GM21786 (cell line): ENCODE measurements at regions not wholly inside any gene's neighbourhood (a gene's known extent, or its start where the extent isn't known, plus 50 kb on each side); places are given as distances from the start of the nearest gene placed in this dataset.

Experiments used
- ATAC-seq: cut with Tn5 transposase; IDR thresholded peaks from one replicate; pipeline ENCODE4 v1.9.1; 2021; ENCODE audit not compliant: unreplicated experiment

DNA sequence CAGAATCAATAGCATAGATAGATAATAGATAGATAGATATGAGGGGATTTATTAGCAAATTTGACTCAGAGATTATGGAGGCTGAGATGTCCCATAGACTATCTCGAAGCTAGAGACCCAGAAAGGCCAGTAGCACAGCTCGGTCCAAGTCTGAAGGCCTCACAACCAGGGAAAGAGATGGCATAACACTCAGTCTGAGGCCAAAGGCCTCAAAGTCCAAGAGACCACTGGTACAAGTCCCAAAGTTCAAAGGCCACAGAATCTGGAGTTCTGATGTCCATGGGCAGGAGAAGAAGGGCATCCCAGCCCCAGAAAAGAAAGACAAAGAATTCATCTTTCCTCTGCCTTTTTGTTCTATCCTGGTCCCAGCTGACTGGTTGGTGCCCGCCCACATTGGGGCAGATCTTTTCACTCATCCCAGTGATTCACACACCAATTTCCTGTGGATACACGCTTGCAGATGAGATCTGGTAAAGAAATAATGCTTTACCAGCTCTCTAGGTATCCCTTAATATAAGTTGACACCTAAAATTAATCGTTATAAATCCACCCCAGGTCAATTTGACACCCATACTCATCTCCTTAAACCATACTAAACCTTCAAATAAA, 127.8 kb upstream of the FBN2 start:
- no peak for ATAC-seq

- no peak for ATAC-seq
Measured at GRCh38 chr5:128667152-128667551, 129.1 kb upstream of the FBN2 start.

DNA sequence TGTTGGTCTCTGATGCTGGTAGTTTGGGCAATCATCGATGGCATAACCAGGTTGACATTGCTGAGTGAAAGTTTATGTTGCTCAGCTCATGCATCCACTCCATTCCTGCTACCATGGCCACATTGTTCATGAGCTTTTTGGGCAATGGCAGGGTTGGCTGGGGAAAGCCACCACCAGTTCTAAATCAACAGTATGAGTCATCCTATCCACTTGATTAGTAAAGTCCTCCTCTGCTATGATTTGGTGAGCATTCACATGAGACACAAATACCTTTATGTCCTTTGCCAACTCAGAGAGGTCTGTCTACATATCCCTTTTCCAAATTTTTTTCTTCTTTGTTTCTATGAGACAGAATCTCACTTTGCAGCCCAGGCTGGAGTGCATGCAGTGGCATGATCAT, 129.7 kb upstream of the FBN2 start:
- ATAC-seq: no peak

DNA sequence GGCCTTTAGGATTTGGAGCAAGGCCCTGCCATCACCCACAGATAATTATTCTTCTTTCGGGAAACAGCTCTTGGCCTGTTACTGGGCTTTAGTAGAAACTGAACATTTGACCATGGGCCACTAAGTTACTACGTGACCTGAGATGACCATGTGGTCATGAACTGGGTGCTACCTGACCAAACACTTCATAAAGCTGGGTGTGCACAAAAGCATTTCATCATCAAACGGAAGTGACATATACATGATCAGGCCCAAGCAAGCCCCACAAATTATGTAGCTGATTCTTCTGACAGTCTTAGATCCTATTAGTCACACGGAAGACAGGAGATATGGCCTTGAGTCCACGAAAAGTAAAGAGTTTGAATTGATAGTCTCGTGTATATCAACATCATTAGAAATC, 130.9 kb upstream of the FBN2 start:
- no peak for ATAC-seq

DNA sequence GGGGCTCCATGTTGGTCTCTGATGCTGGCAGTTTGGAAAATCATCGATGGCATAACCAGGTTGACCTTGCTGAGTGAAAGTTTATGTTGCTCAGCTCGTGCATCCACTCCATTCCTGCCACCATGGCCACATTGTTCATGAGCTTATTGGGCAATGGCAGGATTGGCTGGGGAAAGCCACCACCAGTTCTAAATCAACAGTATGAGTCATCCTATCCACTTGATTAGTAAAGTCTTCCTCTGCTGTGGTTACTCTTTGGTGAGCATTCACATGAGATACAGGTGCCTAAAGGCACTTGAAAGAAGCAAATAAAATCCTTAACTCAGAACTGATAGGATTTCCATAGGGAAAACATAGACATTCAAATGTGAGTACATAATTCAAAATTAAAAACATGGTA, 131.8 kb upstream of the FBN2 start:
- peak; percentile 42 for ATAC-seq

DNA sequence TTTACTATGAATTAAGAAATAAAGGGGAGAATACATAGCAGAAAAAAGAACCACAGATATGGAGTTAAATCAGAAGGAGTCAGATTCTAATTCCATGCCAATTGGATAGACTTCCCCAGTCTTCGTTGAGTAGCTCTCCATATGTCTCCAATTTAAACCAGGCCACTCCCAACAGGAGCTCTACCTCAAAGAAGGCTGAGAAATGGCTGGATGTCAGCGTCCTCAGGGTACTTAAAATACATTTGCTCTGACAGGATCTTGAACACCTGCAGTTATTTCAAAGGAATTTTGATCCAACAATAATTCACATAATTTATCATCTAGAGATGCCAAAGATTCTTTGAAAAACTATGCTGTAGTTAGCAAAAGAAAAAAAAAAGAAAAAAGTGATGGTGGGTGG, 133.9 kb upstream of the FBN2 start:
- no peak for ATAC-seq

GRCh38 chr5:128673000-128673399, 135.0 kb upstream of the FBN2 start:
- ATAC-seq: no peak

DNA sequence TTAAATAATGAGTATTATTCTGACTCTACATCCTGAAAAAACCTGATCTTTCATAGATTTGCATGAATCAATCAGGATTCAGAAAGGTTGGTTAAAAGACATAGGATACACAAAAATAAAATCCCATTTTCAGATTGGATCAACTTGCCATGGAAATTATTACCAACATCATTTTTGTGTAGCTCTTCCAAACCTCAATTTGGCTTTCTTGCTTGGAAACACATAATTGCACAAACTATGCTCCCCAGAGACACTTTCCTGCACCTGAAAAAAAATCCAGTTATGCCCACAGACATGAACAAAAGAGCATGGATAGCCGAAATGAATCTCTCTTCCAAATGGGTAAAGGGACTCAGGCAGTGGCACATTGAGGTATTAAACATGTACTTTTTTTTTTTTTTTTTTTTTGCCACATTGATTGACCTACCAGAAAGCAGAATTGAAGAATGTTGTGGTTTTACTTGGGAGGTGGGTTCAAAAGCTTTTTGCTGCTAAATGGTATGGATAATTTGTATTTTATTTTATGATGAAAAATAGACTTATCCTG, 135.4 kb upstream of the FBN2 start:
- no peak for ATAC-seq

DNA sequence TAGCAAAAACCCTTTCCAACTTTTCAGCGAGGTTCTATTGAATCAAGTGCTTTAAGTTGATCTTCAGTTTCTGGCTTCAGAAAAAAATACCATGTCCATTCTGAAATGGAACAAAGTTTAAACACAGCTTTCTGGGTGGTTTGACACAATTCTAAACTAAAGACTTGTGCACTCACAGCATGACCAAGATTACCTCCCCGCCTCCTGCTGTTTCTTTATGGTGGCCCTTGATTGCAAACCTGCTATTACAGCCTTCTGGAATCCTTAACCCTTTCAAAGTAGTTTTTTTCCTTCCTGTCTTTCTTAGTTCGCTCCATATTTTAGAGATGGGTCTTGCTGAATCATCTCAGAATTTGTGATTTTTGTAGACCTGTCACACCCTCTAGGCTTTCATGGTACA, 135.9 kb upstream of the FBN2 start:
- ATAC-seq: no peak

DNA sequence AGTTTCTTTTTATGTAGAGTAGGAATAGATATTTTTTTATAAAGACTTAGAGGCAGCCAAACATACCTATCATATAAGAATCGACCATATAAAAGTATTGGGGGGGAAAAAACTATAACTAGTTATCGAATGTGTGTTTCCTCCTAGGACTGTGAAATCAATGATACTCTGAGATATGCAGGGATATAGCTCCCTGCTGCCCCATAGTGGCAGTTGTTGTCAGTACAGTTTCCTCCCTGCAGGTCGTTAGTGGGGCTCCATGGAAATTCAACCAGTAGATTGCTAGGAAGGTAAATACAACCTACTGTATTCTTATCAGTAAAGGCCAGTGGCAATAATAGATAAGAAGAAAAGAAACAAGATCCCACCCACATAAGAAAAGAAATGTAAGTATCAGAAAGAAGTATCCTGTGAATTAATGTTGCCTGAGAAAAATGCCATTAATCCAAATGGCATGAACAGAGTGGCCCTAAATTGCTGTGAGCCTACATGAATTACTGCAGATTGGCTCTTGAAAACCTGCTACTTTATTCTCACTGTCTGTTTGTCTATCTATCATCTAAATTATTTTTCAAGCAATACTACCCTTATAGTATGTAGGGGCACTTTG, 136.9 kb upstream of the FBN2 start:
- peak; percentile 57 for ATAC-seq

DNA sequence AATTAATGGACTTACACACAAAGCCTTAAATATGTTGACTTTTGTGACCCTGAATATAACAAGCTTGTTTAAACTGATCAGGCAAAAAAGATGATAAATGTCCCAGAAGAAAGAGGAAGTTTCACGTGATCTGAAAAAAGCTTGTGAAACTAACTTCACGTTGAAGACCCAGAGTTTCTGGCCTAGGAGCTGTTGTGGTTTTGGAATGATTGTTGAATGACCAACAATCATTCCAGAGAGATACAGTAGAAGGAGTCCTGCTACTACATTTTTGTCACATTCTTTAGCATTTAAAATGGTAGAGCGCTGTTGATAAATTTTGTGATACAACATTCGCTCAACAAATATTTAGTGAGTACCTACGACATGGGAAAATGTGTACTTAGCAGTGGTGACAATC, 143.1 kb upstream of the FBN2 start:
- ATAC-seq: no peak

DNA sequence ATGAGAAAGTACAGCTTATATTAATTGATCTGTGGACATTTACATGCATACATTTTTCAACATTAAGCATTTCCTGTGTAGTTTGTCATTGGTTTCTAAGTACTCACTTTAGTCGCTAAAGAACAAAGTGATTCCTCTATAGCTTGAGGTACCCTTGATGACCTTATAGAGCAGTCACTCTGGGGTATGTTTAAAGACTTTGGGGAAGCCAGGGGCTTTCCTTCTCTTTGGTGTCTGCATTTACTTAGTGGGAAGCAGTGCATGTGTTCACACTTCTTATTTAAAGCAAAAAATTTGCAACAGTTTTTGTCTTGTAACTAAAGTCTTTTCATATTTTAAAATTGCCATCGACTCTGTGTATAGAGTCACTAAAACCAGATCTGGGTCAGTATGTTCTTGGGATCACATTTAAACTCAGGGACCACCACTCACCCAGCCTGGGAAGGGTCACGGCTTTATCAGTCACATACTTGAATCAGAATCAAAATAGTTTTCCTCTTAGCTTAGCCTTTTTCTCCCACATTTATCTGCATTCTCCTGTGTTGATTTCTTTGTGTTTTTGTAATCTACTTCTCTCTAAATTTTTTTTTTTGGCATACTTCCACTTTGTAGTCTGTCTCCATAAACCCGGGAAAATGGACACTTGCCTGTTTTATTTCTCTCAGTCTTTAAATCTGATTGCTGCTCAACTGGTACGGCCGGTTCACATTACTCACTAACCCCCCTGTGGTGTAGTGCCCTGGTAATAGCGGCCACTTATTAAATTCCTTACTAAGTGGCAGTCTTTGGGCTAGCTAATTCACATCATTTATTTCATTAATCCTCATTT, 143.9 kb upstream of the FBN2 start:
- no peak for ATAC-seq

DNA sequence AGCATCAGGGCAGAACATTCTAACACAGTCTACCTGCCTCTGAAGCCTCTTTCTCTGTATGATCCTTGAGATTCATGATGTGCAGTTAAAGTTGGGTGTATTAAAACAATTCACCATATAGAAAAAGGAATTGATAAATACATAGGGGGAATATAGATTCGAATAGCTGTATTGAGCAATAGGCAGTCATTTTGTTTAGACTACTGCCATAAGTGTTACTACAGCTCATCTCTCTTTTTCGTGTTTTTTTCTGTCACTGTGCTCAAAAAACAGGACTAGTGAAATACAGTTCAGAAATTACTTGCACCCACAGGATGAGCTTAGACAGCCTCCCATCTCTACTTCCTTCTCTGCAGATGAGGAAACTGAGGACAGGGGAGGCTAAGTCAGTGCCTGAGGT, 144.6 kb upstream of the FBN2 start:
- ATAC-seq: no peak

DNA sequence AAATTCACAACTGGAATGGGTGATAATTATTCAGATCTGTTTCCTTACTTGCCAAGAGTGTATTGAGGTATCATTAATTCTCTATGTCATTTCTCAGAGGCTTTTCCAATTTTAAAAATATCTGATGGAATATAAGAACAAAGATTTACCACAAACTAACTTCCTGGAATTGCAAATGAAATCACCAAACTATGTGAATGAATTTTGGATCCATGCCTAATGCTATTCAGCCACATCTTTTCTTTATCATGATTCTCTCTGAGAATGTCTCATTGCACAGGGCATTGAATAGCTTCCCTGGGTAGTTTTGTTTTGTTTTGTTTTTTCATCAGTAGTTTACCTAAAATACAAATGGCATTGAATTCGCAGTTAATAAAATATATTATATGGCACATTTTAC, 146.9 kb upstream of the FBN2 start:
- no peak for ATAC-seq

DNA sequence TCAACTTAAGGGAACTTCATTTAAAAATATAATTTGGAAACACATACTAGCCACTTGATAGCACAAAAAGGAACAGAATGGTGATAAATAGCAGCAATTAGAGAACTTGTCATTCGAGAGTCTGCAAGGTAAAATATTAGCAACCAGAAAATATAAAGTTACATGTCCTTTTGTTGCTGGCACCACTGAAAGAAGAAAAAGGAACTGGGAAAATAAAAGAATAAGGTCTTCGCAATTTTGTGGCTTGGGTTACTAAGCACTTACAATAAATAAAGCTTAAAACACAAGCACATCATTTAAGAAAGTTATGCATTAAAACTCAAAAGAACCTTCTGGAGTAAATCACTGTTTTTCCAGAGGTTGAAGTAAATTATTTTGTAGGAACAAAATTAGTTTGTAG, 149.9 kb upstream of the FBN2 start:
- no peak for ATAC-seq

GRCh38 chr5:128693764-128694163, 155.7 kb upstream of the FBN2 start:
- no peak for ATAC-seq

DNA sequence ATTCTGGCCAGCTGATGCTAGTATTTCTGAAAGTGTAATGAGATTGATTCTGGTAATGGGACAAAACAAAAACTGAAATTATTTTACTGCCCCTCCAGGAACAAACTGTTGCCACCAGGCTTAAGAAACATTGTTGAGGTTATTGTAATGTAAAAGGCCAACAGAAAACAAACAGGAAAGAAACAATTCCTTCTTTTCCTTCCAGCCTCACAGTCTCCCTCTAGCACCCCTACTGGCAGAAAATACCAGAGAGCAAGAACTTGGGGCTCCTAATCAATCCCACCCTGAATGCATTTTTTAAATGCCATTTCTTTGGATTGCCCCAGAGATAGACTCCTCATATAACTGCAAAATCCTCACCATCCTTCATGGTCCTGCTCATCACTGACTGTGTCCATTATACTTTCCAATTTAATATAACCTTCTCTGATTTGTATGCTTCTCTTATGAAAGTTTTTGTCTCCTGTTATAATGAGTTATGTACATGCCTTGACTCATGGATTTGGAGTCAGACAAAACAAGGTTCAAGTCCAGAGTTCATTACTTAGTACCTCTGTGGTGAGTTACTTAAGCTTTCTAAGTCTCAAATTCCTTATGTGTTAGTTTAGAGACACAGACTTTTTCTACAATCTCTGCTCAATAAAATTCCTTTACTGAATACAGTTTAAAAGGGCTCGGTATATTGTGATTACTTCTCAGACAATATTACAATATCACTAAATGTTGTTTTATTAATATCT, 157.9 kb upstream of the FBN2 start:
- ATAC-seq: no peak

GRCh38 chr5:128701301-128701700, 163.3 kb upstream of the FBN2 start:
- no peak for ATAC-seq

DNA sequence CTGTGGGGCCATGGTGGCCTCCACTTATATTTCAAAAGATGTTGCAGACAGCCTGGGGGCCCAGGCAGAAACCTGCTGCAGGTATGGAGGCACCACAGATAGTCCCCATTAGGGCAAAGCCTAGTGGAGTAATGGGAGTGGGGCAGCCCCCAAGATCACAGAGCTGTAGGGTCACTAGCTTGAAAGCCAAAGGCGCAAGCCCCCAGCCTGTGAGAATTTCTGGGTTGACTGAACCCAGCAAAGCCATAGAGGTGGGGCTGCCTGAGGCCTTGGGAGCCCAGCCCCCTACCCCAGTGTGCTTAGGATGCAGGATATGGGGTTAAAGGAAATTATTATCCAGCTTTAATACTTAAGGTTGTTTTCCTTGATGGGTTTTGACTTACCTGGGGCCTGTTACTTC, 165.3 kb upstream of the FBN2 start:
- no peak for ATAC-seq

DNA sequence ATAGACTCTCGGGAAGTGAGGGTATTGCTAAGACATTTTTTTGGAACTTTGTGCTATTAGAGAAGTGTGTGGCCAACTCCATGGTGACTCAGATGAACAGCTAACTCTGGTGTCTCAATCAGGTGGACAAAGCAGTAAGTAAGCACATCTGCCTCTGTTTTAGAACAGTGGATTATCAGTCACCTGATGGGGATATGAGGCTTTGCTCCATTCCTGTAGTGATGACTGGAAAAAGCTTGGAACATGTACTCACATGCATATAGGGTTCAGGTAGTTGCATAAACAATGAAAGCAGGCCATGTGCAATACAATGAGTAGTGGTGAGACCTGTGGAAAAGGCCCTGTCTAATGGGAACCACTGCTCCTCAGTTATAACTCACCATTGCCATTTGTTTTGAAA, 168.2 kb upstream of the FBN2 start:
- ATAC-seq: no peak

- no peak for ATAC-seq
Measured at GRCh38 chr5:128708841-128709240, 170.8 kb upstream of the FBN2 start.
